Endothelial cell of umbilical vein (primary cell): ENCODE measurements at regions not wholly inside any gene's neighbourhood (a gene's known extent, or its start where the extent isn't known, plus 50 kb on each side); places are given as distances from the start of the nearest gene placed in this dataset.

Source experiments
- CTCF ChIP-seq, 2 donors: IDR thresholded peaks; 1 replicate in 1 of 2; 2 replicates in 1 of 2; pipeline ENCODE4 v1.5.1; 2011; ENCODE audit warnings: low read length in 2 of 2, mild to moderate bottlenecking in 2 of 2, moderate library complexity in 2 of 2, control low read depth in 1 of 2, inconsistent platforms in 1 of 2, low read depth in 1 of 2; ENCODE audit not compliant: insufficient read depth in 1 of 2; ENCODE audit errors: extremely low read depth in 1 of 2
- EZH2 ChIP-seq: IDR thresholded peaks from 2 replicates; pipeline ENCODE4 v1.6.1; 2012; ENCODE audit warnings: borderline replicate concordance, low read depth, mild to moderate bottlenecking, moderate library complexity, low read length, inconsistent platforms; ENCODE audit not compliant: severe bottlenecking
- POLR2AphosphoS5 ChIP-seq: IDR thresholded peaks from 2 replicates; pipeline ENCODE4 v1.6.1; 2012; ENCODE audit warnings: low read depth, mild to moderate bottlenecking, control low read depth, low read length, moderate library complexity; ENCODE audit not compliant: insufficient read depth

- TF ChIP-seq POLR2AphosphoS5 (no peak), CTCF (IDR thresholded peaks at IDR 0.05; ENCODE audit: extremely low read depth in 1 of 2, insufficient read depth in 1 of 2, low read depth in 1 of 2, low read length in 2 of 2) (no peak), EZH2 (no peak)
Measured at GRCh38 chr11:56843816-56844215, 95.3 kb upstream of the OR9G4 start.
